ENCODE measurements at regions not wholly inside any gene's neighbourhood (a gene's known extent, or its start where the extent isn't known, plus 50 kb on each side); places are given as distances from the start of the nearest gene placed in this dataset.

GRCh38 chr1:61536174-61537108, 188.5 kb downstream of the TM2D1 start:
- no peak for TF ChIP-seq FOXP2 (optimal IDR thresholded peaks at IDR 0.05; ENCODE audit: control extremely low read depth, extremely low read length, insufficient read depth)
- TF ChIP-seq EZH2 (IDR thresholded peaks at IDR 0.05) = no peak

Data from SK-N-MC (cell line).